AG04450 (cell line): ENCODE measurements at regions not wholly inside any gene's neighbourhood (a gene's known extent, or its start where the extent isn't known, plus 50 kb on each side); places are given as distances from the start of the nearest gene placed in this dataset.

Experiments
- CTCF ChIA-PET: fragments of 300-600, 350-600 bp; formaldehyde crosslinking; extraction: SDS; loops from one replicate; lab custom pipeline; 2022; ENCODE audit warnings: antibody characterized with exemption, inconsistent platforms; lab: Charles Lee
- POLR2A ChIA-PET: fragments of 350-600 bp; formaldehyde crosslinking; extraction: SDS; loops from one replicate; lab custom pipeline; 2021; ENCODE audit warnings: antibody characterized with exemption, inconsistent platforms; lab: Yijun Ruan, JAX
- DNase-seq: peaks from one replicate; pipeline ENCODE4 v3.0.0-alpha.2; 2011; ENCODE audit warnings: low read depth, low spot score
- H3K27ac ChIP-seq: one replicate; pipeline ENCODE4 v1.5.1; 2012; ENCODE audit warnings: low read depth, low read length, control low read depth
- H3K27me3 ChIP-seq: one replicate; pipeline ENCODE4 v1.6.0; 2012; ENCODE audit warnings: low read length; ENCODE audit not compliant: control insufficient read depth, insufficient read depth
- H3K4me3 ChIP-seq: 2 replicates; pipeline ENCODE4 v1.5.1; 2011; ENCODE audit warnings: mild to moderate bottlenecking, low read depth, low read length, control low read depth
- H3K9me3 ChIP-seq: 2 replicates; pipeline ENCODE4 v1.5.1; 2012; ENCODE audit warnings: low read length; ENCODE audit not compliant: control insufficient read depth, insufficient read depth
- TF ChIP-seq, protein P1 (sequence below): IDR thresholded peaks from 2 replicates; pipeline ENCODE4 v1.5.1; 2011; ENCODE audit warnings: low read depth, low read length, control low read depth, inconsistent platforms

DNA sequence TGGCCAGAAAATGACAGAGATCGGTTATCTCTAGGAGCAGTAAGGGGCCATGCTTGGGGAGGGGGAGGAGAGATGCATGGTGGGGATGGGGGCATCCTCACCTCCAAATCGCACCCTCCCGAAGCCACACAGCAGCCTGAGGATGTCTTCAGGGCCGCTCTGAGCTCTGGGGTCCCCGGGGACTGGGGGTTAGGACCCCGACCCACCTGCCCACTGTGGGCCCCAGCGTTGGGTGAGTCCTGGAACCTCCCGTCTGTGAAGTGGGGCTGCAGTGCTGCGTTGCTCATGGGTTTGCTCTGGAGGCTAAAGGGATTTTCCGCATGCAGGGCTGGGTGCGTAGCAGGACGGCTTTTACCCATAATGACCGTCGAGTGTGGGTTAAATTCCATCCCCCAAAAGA is 1046.3 kb downstream of the BRD1 start:
- DNase-seq, result no peak
- Histone ChIP-seq H3K9me3 (peaks cover 90% of the 10 kb centered on the region), H3K27me3 (no peaks in the 10 kb centered on the region), H3K27ac (no peak overlapping the region), H3K4me3 (no peak overlapping the region)
- ChIA-PET POLR2A (no interaction called here), CTCF (no interaction called here)
- TF ChIP-seq, protein P1, sequence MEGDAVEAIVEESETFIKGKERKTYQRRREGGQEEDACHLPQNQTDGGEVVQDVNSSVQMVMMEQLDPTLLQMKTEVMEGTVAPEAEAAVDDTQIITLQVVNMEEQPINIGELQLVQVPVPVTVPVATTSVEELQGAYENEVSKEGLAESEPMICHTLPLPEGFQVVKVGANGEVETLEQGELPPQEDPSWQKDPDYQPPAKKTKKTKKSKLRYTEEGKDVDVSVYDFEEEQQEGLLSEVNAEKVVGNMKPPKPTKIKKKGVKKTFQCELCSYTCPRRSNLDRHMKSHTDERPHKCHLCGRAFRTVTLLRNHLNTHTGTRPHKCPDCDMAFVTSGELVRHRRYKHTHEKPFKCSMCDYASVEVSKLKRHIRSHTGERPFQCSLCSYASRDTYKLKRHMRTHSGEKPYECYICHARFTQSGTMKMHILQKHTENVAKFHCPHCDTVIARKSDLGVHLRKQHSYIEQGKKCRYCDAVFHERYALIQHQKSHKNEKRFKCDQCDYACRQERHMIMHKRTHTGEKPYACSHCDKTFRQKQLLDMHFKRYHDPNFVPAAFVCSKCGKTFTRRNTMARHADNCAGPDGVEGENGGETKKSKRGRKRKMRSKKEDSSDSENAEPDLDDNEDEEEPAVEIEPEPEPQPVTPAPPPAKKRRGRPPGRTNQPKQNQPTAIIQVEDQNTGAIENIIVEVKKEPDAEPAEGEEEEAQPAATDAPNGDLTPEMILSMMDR, result no peak

DNA sequence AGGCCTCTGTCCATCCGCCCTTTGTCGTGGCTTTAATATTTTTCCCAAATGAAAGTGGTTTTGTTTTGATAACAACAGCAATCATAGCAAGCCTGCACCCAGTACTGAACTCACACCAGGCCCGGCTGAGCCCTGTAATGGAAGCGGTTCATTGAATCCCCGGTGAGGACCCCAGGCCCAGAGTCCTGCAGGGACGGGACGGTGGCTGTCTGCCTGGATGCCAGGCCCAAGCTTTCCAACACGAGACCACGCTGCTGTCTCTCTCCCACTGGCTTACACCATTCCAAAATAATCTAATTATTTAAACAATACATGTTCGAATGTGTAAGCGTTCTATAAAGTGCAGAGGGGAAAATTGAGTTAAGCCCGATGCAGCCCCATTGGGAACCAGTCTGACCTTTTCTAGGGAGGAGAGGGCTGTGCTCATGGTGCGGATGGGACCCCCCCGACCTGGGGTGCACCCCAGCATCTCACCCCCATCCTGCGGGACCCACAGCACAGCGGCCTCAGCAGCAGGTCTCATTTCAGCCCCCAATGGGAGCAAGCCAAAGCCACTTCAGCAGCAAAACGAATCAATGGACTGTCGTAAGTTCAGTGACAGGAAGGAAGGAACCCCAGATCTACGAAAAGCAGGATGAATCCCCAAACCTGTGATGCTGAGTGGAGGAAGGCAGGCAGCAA is 1046.9 kb downstream of the BRD1 start:
- no peak for DNase-seq
- H3K27me3 ChIP-seq, result no peaks in the 10 kb centered on the region
- no peak overlapping the region for H3K27ac ChIP-seq
- peaks cover 89% of the 10 kb centered on the region for H3K9me3 ChIP-seq
- H3K4me3 ChIP-seq, result no peak overlapping the region
- POLR2A ChIA-PET, result no interaction called here
- CTCF ChIA-PET, result no interaction called here
- TF ChIP-seq, protein P1, result no peak

DNA sequence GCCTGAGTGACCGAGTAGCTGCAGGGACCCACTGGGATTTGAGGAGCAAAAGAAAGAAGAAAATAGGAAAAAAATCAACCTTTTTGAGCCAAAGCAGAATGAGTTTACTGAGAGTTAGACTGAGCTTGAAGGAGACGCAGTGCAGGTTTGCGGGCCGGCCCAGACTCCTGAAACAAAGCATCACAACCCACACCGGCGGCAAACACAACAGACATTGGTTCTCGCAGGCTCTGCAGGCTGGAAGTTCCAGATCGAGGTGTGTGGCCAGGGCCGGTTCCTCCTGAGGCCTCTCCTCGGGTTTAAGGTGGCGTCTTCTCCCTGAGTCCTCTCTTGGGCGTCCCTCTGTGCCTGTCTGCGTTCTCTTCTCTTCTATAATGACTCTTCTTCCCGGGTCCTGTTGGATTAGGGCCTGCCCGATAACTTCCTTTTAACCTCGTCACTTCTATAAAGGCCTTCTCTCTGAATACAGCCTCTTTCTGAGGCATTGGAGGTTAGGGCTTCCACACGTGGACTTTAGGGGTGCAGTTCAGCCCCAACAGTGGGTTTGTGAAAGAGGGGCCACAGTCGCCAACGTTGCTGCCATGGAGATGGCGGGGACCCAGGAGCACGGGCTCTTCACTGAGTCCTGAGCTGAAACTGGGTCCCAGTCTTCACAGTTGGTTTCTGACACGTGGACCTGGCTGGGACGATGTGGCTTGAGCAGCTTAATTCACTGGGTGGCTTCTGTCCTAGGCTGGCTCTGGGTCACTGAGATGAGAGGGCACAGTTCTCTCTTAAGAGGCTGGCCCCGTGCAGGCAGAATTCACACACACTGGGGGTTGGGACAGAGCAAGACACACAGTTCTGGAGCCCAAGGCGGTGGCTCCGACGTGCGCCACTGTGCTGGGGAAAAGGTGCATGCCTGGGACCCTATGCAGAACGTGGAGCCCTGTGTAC is 1047.7 kb downstream of the BRD1 start:
- ChIA-PET POLR2A (no interaction called here), CTCF (no interaction called here)
- Histone ChIP-seq H3K9me3 (peaks cover 81% of the 10 kb centered on the region), H3K27me3 (no peaks in the 10 kb centered on the region), H3K4me3 (no peak overlapping the region), H3K27ac (no peak overlapping the region)
- no peak for DNase-seq
- TF ChIP-seq, protein P1, result no peak

DNA sequence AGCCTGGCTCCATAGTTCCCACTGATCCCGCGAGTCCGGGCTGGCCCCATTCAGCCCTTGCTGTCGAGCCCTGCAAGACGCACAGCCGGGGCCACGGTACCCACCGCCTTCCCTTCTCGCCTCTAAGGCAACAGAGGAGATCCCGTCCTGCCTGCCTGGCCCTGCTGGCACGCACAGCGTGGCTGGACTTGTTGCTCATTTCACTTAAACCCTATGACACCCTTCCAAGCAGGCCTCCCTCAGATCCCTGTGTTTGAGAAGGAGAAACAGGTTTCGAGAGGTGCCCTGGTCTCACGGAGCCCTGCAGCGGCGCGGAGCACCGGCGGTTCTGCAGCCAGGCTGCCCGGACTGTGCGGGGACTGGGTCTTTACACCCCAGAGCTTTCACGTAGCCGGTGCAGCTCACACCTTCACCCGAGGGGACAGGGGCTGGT is 1048.4 kb downstream of the BRD1 start:
- ChIA-PET CTCF (no interaction called here), POLR2A (no interaction called here)
- Histone ChIP-seq H3K27ac (no peak overlapping the region), H3K4me3 (no peak overlapping the region), H3K9me3 (peaks cover 76% of the 10 kb centered on the region), H3K27me3 (no peaks in the 10 kb centered on the region)
- DNase-seq, result no peak
- TF ChIP-seq, protein P1, result no peak
